Activated B cell treated with CpG ODN at 0.5 μM for 24 hours (primary cell): ENCODE measurements at regions not wholly inside any gene's neighbourhood (a gene's known extent, or its start where the extent isn't known, plus 50 kb on each side); places are given as distances from the start of the nearest gene placed in this dataset.

ENCODE experiments used
- ATAC-seq: fragments of 200-7000 bp; cut with Tn5 transposase; one replicate; pipeline ENCODE4 v1.10.0; 2021; ENCODE audit warnings: low read depth, mild to moderate bottlenecking, moderate library complexity
- CTCF ChIA-PET: fragments of 350-600 bp; sonication (Branson Sonifier 250); formaldehyde crosslinking; loops from one replicate; lab custom pipeline; 2021; ENCODE audit warnings: antibody characterized with exemption; lab: Charles Lee
- POLR2A ChIA-PET: fragments of 350-600 bp; sonication (Branson Sonifier 250); formaldehyde crosslinking; loops from one replicate; lab custom pipeline; 2021; ENCODE audit warnings: antibody characterized with exemption; lab: Charles Lee
- DNase-seq: peaks from one replicate; pipeline ENCODE4 v3.0.0; 2022
- H3K27ac Mint-ChIP-seq: one replicate; pipeline ENCODE4 v1.8.0; 2020; ENCODE audit warnings: mixed read lengths
- H3K27me3 Mint-ChIP-seq: one replicate; pipeline ENCODE4 v1.8.0; 2021; ENCODE audit warnings: mixed read lengths
- H3K36me3 Mint-ChIP-seq: one replicate; pipeline ENCODE4 v1.8.0; 2021; ENCODE audit warnings: low read depth, mixed read lengths
- H3K4me1 Mint-ChIP-seq: one replicate; pipeline ENCODE4 v1.8.0; 2021; ENCODE audit warnings: mixed read lengths
- H3K4me3 Mint-ChIP-seq: one replicate; pipeline ENCODE4 v1.8.0; 2020; ENCODE audit warnings: mild to moderate bottlenecking, mixed read lengths
- H3K9me3 Mint-ChIP-seq: one replicate; pipeline ENCODE4 v1.8.0; 2020; ENCODE audit warnings: mixed read lengths
- intact Hi-C: fragments of 100-400 bp; cut with micrococcal nuclease; formaldehyde crosslinking; loops from one replicate; pipeline ENCODE4 v1.15.1; 2024
- TF ChIP-seq, protein P1 (sequence below): fragments of 200-600 bp; IDR thresholded peaks from one replicate; pipeline ENCODE4 v1.8.0; 2022; ENCODE audit warnings: antibody characterized with exemption, mild to moderate bottlenecking

- H3K36me3 Mint-ChIP-seq: no peaks in the 10 kb centered on the region
- no peak for ATAC-seq
- H3K9me3 Mint-ChIP-seq: no peaks in the 10 kb centered on the region
- peaks cover 38% of the 10 kb centered on the region for H3K27me3 Mint-ChIP-seq
- intact Hi-C loops: no loop called here
- no peaks in the 10 kb centered on the region for H3K4me1 Mint-ChIP-seq
- CTCF ChIA-PET: no interaction called here
- H3K27ac Mint-ChIP-seq: no peak overlapping the region
- no peak overlapping the region for H3K4me3 Mint-ChIP-seq
- TF ChIP-seq, protein P1, sequence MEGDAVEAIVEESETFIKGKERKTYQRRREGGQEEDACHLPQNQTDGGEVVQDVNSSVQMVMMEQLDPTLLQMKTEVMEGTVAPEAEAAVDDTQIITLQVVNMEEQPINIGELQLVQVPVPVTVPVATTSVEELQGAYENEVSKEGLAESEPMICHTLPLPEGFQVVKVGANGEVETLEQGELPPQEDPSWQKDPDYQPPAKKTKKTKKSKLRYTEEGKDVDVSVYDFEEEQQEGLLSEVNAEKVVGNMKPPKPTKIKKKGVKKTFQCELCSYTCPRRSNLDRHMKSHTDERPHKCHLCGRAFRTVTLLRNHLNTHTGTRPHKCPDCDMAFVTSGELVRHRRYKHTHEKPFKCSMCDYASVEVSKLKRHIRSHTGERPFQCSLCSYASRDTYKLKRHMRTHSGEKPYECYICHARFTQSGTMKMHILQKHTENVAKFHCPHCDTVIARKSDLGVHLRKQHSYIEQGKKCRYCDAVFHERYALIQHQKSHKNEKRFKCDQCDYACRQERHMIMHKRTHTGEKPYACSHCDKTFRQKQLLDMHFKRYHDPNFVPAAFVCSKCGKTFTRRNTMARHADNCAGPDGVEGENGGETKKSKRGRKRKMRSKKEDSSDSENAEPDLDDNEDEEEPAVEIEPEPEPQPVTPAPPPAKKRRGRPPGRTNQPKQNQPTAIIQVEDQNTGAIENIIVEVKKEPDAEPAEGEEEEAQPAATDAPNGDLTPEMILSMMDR: no peak
- POLR2A ChIA-PET: no interaction called here
- no peak for DNase-seq
Observed at GRCh38 chr5:176162888-176163287, 75.3 kb upstream of the SIMC1 start.

- H3K27ac Mint-ChIP-seq: no peak overlapping the region
- TF ChIP-seq, protein P1: no peak
- peaks cover 25% of the 10 kb centered on the region for H3K27me3 Mint-ChIP-seq
- ChIA-PET CTCF (no interaction called here), POLR2A (no interaction called here)
- DNase-seq (no peak), ATAC-seq (no peak)
- H3K9me3 Mint-ChIP-seq: no peaks in the 10 kb centered on the region
- intact Hi-C loops: no loop called here
- no peak overlapping the region for H3K4me3 Mint-ChIP-seq
- no peaks in the 10 kb centered on the region for H3K4me1 Mint-ChIP-seq
- no peaks in the 10 kb centered on the region for H3K36me3 Mint-ChIP-seq
Observed at GRCh38 chr5:176166427-176166826, 71.8 kb upstream of the SIMC1 start.

- ATAC-seq (no peak), DNase-seq (no peak)
- peaks cover 24% of the 10 kb centered on the region for H3K27me3 Mint-ChIP-seq
- H3K4me3 Mint-ChIP-seq: no peak overlapping the region
- no peaks in the 10 kb centered on the region for H3K36me3 Mint-ChIP-seq
- H3K4me1 Mint-ChIP-seq: no peaks in the 10 kb centered on the region
- ChIA-PET POLR2A (no interaction called here), CTCF (no interaction called here)
- intact Hi-C loops: no loop called here
- H3K9me3 Mint-ChIP-seq: no peaks in the 10 kb centered on the region
- TF ChIP-seq, protein P1: no peak
- no peak overlapping the region for H3K27ac Mint-ChIP-seq
Observed at GRCh38 chr5:176167800-176168199, 70.4 kb upstream of the SIMC1 start.

DNA sequence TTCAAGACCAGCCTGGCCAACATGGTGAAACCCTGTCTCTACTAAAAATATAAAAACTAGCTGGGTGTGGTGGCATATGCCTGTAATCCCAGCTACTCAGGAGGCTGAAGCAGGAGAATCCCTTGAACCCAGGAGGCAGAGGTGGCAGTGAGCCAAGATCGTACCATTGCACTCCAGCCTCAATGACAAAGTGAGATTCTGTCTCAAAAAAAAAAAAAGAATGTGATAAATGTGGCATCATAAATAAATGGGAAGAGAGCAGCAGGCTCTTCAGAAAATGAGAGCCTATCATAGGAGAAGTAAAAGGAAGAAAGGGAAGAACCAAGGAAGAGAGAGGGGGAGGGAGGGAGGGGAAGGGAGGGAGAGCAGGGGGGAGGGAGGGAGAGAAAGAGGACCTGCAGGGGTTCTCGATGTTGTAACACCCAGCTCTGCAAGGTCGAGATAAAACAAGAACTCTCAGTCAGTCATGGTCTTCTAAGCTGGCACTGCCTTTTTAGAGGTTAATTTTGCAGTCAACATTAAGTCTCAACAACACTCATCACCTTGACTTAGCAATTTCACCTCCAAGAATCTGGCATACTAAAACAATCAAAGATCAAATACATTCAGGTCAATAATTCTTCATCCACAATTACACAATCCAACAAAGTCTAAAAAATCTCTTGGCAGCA lies 68.7 kb upstream of the SIMC1 start:
- H3K4me3 Mint-ChIP-seq: no peak overlapping the region
- no peaks in the 10 kb centered on the region for H3K36me3 Mint-ChIP-seq
- CTCF ChIA-PET: no interaction called here
- H3K27me3 Mint-ChIP-seq: peaks cover 23% of the 10 kb centered on the region
- no peaks in the 10 kb centered on the region for H3K4me1 Mint-ChIP-seq
- intact Hi-C loops: no loop called here
- H3K27ac Mint-ChIP-seq: no peak overlapping the region
- TF ChIP-seq, protein P1: no peak
- POLR2A ChIA-PET: no interaction called here
- ATAC-seq: no peak
- no peaks in the 10 kb centered on the region for H3K9me3 Mint-ChIP-seq
- no peak for DNase-seq

DNA sequence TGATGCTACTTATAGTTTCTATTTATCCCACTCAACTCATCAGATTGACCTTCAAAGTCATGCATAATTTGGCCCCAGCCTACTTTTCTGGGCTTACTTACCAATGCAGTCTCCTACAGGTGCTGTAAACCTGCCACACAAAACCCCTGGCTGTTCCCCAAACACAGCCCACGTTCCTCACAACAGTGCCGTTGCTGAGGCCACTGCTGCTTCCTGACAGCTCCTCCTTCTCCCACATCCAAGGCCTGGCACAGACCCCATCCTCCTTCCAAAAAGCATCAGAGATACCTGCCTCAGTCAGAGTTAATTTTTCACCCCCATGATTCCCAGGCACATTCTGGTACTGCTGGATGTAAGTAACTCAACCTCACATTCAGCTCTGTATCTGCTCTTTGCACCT lies 68.1 kb upstream of the SIMC1 start:
- H3K27ac Mint-ChIP-seq: no peak overlapping the region
- H3K9me3 Mint-ChIP-seq: no peaks in the 10 kb centered on the region
- no peaks in the 10 kb centered on the region for H3K4me1 Mint-ChIP-seq
- no peak overlapping the region for H3K4me3 Mint-ChIP-seq
- ATAC-seq (no peak), DNase-seq (no peak)
- intact Hi-C loops: no loop called here
- ChIA-PET CTCF (no interaction called here), POLR2A (no interaction called here)
- TF ChIP-seq, protein P1: no peak
- H3K36me3 Mint-ChIP-seq: no peaks in the 10 kb centered on the region
- H3K27me3 Mint-ChIP-seq: peaks cover 25% of the 10 kb centered on the region
